GM18519 (cell line): ENCODE measurements at regions not wholly inside any gene's neighbourhood (a gene's known extent, or its start where the extent isn't known, plus 50 kb on each side); places are given as distances from the start of the nearest gene placed in this dataset.
"Not testable (repeated sequence)": the region's sequence is repeated elsewhere in the genome, so short reads cannot be mapped to it uniquely, and the experiment has no call there.

Experiments
- ATAC-seq: cut with Tn5 transposase; IDR thresholded peaks from one replicate; pipeline ENCODE4 v1.9.1; 2021; ENCODE audit warnings: mild to moderate bottlenecking, moderate library complexity; ENCODE audit not compliant: unreplicated experiment, low FRiP score

DNA sequence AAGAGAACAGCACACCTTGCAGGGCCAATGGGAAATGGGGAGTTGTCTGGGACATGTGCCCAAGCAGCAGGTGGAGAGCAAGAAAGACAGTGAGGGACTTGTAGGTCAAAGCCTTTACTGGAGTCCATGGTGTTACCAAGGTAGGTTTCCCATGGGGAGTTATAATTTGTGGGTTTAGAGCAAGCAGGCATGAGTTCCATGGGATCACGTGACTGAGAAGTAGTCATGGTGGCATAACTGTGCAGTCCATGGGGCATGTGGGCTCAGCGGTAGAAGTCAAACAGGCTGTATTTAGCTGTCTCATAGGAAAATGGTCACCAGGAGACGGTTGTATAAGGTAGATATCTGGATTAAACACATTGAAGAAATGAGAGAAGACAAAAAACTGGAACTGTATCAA, 715.1 kb downstream of the SLITRK1 start:
- no peak for ATAC-seq

- ATAC-seq = no peak
Measured at GRCh38 chr13:83166550-83166949, 715.7 kb downstream of the SLITRK1 start.

DNA sequence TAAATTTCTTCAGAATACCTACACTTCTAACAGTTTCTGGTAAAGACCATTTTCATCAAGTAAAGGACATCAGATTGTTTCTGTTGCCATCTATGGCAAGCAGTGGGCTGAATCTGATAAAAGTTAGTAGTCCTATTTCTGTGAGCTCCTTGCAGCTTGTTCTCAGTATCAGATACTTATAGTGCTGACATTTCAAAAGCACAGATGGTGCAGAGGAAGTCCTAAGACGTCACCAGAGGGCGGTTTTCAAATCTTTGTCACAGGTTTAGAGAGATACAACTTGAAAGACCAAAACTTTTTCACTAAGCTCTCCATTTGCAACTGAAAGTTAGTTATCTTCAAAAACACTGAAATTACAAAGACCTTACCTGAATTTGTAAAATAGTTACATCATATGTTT, 719.8 kb downstream of the SLITRK1 start:
- ATAC-seq = no peak

- ATAC-seq = no peak
Measured at GRCh38 chr13:83153848-83154247, 728.4 kb downstream of the SLITRK1 start.

DNA sequence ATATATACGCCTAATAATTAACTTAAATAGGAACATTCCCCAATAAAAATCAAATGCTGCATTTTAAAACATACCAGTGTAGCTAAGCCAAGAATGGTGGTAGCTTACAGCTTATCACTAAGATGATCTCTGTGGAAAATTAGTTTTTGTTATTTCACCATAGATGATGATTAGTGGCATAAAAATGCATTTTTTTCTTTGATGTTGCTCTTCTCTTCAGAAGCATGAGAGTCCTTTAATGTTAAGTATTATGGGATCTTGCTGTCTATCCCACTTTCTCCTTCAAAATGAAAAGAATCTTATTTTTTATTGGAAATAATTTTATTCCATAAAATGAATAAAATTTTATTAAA, 731.0 kb downstream of the SLITRK1 start:
- ATAC-seq = no peak

- no peak for ATAC-seq
Measured at GRCh38 chr13:83150616-83151307, 731.5 kb downstream of the SLITRK1 start.

GRCh38 chr13:83136660-83137059, 745.6 kb downstream of the SLITRK1 start:
- ATAC-seq = no peak

GRCh38 chr13:83125791-83126190, 756.5 kb downstream of the SLITRK1 start:
- ATAC-seq = no peak

DNA sequence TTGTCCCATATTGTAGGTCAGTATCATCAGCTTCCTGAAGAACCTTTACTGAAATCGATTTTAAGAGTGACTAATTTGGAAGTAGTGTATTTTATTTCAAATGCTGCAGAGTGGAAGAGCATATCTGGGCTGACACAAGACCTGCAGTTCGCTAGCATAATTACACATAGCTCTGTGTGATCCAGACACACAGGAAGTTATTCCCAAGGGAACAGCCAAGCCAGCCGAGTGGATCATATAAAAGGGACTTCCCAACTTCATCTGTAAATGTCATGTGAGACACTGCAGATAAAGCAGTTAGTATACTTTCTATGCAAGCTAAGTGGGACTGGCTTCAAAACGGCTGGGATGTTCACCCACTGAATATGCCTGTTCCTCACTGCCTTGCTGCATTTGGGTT, 760.4 kb downstream of the SLITRK1 start:
- ATAC-seq = no peak

DNA sequence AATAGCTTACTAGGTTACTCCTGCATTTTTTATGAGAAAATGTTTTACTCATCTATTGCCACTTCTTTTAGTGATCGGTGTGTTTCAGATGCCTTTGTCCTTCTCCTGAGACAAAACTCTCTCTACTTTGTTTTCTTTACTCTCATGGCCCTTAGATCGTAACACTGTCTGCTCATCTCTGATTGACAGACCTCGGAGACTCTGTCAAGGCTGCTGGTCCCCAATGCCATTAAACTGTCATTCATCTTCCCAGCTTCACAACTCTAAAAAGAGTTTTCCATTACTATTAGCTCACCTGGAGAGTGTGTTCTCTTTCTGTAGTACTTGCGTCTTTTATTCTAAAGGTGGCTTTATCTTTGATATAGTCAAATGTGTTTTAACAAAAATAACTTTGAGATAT, 765.2 kb downstream of the SLITRK1 start:
- ATAC-seq = no peak

GRCh38 chr13:83101574-83102247, 780.6 kb downstream of the SLITRK1 start:
- not testable (repeated sequence) for ATAC-seq

GRCh38 chr13:83100237-83100636, 782.0 kb downstream of the SLITRK1 start:
- ATAC-seq = no peak

DNA sequence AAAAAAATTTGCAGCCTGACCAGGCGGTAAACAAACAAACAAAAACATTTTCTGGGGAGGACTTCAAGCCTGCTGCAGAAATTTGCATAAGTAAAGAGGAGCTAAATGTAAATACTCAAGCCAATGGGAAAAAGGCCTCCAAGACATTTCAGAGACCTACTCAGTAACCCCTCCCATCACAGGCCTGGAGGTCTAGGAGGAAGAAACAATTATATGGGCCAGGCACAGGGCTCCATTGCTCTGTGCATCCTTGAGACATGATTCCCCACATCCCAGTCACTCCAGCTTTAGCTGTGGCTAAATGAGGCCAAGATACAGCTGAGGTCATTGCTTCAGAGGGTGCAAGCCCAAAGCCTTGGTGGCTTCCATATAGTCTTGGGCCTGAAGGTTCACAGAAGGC, 793.4 kb downstream of the SLITRK1 start:
- no peak for ATAC-seq

DNA sequence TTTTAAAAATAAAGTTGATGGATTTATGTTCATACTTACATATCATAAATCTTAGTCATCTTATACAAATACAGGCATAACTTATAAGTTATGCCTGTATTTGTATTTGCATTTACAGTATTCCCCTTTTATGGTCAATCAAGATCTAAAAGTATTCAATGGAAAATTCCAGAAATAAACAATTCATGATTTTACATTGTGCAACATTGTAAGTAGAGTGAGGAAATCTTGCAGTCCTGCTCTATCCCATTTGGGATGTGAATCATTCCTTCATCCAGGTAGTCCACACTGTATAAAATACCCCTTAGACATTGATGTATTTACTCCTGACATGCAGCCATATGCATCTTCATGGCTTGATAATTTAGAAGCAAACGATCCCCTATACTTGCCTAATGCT, 795.3 kb downstream of the SLITRK1 start:
- ATAC-seq = no peak

- ATAC-seq = no peak
Measured at GRCh38 chr13:83086088-83086487, 796.2 kb downstream of the SLITRK1 start.

- no peak for ATAC-seq
Measured at GRCh38 chr13:83085186-83085900, 796.9 kb downstream of the SLITRK1 start.

DNA sequence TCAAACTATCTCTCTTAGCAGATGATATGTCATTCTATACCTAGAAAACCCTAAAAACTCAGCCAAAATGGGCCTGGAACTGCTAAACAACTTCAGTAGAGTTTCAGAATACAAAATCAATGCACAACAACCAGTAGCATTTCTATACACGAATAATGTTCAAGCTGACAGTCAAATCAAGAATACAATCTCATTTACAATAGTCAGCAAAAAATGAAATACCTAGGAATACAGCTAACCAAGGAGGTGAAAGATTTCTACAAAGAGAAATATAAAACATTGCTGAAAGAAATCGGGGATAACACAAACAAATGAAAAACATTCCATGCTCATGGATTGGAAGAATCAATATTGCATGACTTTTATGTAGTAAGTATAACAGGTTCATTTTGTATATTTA, 804.8 kb downstream of the SLITRK1 start:
- ATAC-seq = no peak

GRCh38 chr13:83073930-83074329, 808.3 kb downstream of the SLITRK1 start:
- ATAC-seq = not testable (repeated sequence)

DNA sequence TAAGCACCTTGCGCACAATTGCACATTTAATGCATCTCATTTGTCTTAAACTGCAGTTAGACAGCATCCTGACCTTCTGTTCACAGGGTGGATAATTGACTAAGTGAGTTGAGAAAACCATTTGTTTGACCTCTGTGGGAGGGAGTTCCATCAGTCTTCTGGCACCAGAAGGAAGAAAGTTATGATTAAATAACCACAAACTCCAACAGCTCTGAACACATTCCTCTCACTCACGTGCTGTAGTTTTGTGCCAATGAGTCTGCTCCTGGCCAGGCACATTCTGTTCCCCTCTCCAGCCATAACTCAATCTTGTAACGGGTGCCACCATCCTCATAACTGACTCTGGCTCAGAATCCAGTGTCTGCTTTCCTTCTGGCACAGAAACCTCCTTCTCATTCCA, 817.2 kb downstream of the SLITRK1 start:
- no peak for ATAC-seq

DNA sequence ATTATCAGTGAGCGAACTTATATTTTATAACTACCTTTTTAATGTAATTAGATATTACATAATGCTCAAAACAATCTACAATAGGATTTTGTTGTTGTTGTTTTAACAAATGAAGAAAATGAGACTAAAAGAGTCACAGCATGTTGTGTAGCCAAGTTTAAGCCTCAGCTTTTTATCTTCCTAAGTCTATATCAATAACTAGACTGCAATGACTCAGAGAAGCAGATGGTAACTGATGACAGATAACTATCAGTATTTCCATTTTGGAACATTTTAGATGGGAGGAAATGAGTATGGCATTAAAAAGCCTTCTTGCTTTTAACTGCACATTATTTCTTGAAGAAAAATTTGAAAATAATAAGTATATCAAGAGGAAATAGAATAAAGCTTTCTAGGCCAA, 825.2 kb downstream of the SLITRK1 start:
- no peak for ATAC-seq

- no peak for ATAC-seq
Measured at GRCh38 chr13:83056269-83056668, 826.0 kb downstream of the SLITRK1 start.

DNA sequence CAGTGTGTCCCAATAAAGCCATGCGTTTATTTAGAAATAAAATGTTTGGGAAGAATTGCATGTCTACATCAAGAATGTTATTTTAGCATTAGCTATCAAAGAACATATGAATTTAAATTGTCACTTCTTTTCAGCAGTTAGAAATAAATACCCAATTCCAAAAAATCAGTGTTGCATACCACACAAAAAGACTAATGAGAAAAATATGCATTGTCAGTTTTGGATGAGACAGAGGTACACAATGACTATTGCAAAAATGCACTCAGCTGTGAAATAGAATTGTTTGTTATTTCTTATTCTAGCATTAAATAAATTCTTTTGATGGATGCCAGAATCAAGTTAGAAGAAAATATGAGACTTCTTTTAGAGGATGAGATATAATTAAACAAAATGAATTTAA, 833.9 kb downstream of the SLITRK1 start:
- no peak for ATAC-seq
